Kidney epithelial cell (primary cell): ENCODE measurements at regions not wholly inside any gene's neighbourhood (a gene's known extent, or its start where the extent isn't known, plus 50 kb on each side); places are given as distances from the start of the nearest gene placed in this dataset.

Experiments
- DNase-seq: peaks from one replicate; pipeline ENCODE4 v3.0.0-alpha.2; 2010; ENCODE audit warnings: low read depth
- H3K27me3 ChIP-seq: 2 replicates; pipeline ENCODE4 v1.6.0; 2011; ENCODE audit warnings: low read length; ENCODE audit not compliant: control insufficient read depth, insufficient read depth
- H3K36me3 ChIP-seq: 2 replicates; pipeline ENCODE4 v1.5.1; 2011; ENCODE audit warnings: low read length; ENCODE audit not compliant: control insufficient read depth, insufficient read depth
- H3K4me3 ChIP-seq: 2 replicates; pipeline ENCODE4 v1.5.1; 2011; ENCODE audit warnings: low read depth, mild to moderate bottlenecking, control low read depth, low read length
- TF ChIP-seq, protein P1 (sequence below): IDR thresholded peaks from 2 replicates; pipeline ENCODE4 v1.5.1; 2011; ENCODE audit warnings: mild to moderate bottlenecking, moderate library complexity, low read length, control low read depth, inconsistent platforms; ENCODE audit not compliant: insufficient read depth, poor library complexity, severe bottlenecking

DNA sequence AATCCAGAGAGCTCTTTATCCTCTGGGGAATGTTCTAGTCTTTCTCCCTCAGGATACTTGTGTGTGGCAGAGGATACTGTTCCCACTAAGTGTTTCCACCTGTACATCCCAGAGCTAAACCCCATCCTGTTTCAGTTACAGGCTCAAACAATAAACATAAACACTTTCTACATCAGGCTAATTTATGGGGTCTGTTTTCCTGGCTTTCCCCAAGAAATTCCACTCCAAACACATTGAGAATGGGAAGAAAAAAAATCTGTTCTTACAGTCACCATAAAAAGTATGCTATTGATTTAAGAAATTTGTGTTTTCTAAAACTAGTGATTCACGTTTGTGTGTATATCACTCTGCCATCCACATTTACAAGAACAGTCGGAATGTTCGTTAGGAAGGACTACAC is 293.9 kb upstream of the FOXQ1 start:
- Histone ChIP-seq H3K27me3 (no peaks in the 10 kb centered on the region), H3K36me3 (no peaks in the 10 kb centered on the region), H3K4me3 (no peak overlapping the region)
- DNase-seq = no peak
- TF ChIP-seq, protein P1, sequence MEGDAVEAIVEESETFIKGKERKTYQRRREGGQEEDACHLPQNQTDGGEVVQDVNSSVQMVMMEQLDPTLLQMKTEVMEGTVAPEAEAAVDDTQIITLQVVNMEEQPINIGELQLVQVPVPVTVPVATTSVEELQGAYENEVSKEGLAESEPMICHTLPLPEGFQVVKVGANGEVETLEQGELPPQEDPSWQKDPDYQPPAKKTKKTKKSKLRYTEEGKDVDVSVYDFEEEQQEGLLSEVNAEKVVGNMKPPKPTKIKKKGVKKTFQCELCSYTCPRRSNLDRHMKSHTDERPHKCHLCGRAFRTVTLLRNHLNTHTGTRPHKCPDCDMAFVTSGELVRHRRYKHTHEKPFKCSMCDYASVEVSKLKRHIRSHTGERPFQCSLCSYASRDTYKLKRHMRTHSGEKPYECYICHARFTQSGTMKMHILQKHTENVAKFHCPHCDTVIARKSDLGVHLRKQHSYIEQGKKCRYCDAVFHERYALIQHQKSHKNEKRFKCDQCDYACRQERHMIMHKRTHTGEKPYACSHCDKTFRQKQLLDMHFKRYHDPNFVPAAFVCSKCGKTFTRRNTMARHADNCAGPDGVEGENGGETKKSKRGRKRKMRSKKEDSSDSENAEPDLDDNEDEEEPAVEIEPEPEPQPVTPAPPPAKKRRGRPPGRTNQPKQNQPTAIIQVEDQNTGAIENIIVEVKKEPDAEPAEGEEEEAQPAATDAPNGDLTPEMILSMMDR = no peak

DNA sequence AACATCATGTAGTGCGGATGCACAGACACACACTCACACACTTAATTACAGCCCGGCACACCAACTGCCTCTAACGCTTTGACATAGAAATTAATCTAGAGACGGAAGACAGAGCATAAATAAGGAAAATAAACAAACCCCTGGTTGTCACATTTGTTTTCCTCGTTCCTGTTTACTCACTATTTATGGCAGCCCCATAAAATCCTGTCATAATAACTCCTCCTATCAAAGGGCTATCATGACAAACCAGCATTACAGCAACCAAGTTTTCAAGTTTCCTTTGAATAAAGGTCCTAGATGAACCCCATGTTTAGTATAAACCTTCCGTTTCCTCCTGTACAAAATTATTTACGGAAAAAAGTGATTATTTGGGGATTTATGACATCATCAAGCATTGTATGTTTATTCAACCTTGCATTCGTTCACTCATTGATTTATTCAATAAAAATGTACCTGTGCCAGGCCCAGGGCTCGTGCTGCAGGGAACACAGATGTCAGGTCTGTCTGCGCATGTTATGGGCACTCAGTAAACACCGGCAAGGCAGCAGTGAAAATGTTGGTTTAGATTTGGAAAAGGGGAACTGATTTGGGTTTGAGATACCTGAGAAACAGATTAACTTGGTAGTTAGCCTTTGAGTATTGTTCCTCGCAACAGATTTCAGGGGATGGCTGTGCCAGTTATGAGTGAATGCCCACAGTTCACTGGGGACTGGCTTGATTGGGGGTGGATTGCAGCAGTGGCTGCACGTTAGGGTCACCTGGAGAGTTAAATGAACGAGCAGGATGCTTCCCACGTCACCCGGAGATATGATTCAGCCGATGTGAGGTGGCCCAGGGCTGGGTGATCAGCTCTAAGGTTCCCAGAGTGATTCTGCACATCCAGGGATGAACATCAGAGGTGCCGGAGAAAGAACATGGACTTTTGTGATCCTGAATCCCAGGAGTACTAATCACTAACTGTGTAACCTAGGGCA is 295.3 kb upstream of the FOXQ1 start:
- H3K27me3 ChIP-seq = no peaks in the 10 kb centered on the region

DNA sequence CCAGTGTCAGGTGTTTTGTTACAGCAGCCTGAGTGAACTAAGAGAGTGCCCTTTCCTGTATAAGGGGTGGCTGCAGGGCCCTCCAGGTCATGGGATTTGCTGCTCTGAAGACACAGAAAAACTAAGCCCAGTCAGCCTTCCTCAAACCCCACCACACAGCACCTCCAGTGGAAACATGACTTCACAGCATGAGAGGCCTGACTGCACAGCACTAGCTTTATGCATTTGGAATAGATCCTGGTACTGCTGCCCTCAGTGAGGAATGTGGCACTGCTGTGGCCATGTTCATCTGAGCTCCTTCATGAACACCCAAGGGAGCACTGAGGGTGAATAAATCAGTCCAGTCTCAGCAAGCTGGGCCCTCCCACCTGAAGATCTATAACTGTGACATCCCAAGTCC is 296.1 kb upstream of the FOXQ1 start:
- TF ChIP-seq, protein P1 = peak; percentile 46
- Histone ChIP-seq H3K27me3 (no peaks in the 10 kb centered on the region), H3K4me3 (no peak overlapping the region), H3K36me3 (no peaks in the 10 kb centered on the region)
- no peak for DNase-seq

More for the DNA sequence above, 295.3 kb upstream of the FOXQ1 start:
- TF ChIP-seq, protein P1 = no peak
- no peak for DNase-seq
- Histone ChIP-seq H3K36me3 (no peaks in the 10 kb centered on the region), H3K4me3 (no peak overlapping the region)

DNA sequence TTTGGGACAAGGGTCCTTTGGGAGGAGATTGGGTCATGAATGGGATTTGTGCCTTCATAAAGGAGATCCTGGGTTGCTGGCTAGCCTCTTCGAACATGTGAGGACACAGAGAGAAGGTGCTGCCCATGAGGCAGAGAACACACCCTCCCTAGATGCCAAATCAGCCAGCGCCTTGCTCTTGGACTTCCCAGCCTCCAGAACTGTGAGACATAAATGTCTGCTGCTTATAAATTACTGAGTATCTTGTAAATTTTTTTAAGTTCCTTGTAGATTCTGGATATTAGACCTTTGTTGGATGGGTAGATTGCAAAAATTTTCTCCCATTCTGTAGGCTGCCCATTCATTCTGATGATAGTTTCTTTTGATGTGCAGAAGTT is 297.5 kb upstream of the FOXQ1 start:
- Histone ChIP-seq H3K4me3 (no peak overlapping the region), H3K36me3 (no peaks in the 10 kb centered on the region), H3K27me3 (no peaks in the 10 kb centered on the region)
- no peak for DNase-seq
- TF ChIP-seq, protein P1 = no peak

DNA sequence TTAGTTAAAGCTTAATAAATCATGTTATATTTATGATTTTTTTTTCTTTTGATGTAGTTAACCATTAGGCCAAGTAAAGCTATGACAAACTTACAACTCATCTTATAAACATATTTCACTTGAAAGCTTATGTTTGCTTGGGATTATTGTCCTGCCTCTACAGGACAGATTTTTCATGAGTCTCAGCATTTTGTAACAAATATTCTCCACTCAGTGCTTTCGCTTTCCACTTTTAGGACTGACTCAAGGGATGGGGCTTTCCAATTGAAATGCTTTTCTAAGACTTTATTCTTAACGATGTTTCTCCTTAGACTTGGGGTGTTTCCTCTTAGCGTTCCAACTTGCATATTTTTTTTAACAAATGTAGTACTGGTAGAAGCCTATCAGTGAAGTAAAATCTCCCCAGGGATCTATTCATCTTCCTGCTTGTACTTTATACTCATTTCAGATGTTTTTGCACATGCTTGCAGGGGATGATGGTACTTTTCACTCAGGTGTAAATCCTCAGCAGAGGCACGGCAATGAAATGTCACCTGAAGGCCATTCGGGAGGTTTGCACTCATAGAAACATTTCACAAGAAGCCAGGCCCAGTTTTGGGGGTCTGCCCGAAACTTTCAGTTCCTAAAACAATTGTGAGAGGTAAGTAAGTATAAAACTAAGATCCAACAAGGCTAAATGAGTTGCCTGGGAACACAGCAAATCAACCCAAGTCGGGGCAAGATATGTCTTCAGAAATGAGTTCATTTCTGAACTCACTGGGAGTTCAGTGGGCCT is 298.1 kb upstream of the FOXQ1 start:
- Histone ChIP-seq H3K27me3 (no peaks in the 10 kb centered on the region), H3K4me3 (no peak overlapping the region), H3K36me3 (no peaks in the 10 kb centered on the region)
- TF ChIP-seq, protein P1 = no peak
- DNase-seq = no peak
